Peyer's patch (tissue), 4 donors: ENCODE measurements at regions not wholly inside any gene's neighbourhood (a gene's known extent, or its start where the extent isn't known, plus 50 kb on each side); places are given as distances from the start of the nearest gene placed in this dataset.

Source experiments
- DNase-seq, 3 donors: peaks; one replicate each; pipeline ENCODE4 v3.0.0-alpha.2; 2017 to 2019
- H3K27ac ChIP-seq, 4 donors: fragments of 200-600 bp; sonication (generic); one replicate each; pipeline ENCODE4 v1.5.1; 2016 to 2019
- H3K27me3 ChIP-seq, 2 donors: fragments of 200-600 bp; sonication (generic); one replicate each; pipeline ENCODE4 v1.5.1; 2019
- H3K36me3 ChIP-seq, 3 donors: fragments of 200-600 bp; sonication (generic); one replicate each; pipeline ENCODE4 v1.5.1; 2016 to 2019
- H3K4me1 ChIP-seq, 4 donors: fragments of 200-600 bp; sonication (generic); one replicate each; pipeline ENCODE4 v1.5.1; 2016 to 2019
- H3K4me3 ChIP-seq, 4 donors: fragments of 200-600 bp; sonication (generic); 1 replicate in 3 of 4; 2 replicates in 1 of 4; pipeline ENCODE4 v1.5.1; 2016 to 2019; ENCODE audit warnings: mild to moderate bottlenecking in 1 of 4
- H3K9me3 ChIP-seq, 4 donors: fragments of 200-600 bp; sonication (generic); one replicate each; pipeline ENCODE4 v1.5.1; 2016 to 2019; ENCODE audit warnings: mild to moderate bottlenecking in 1 of 4
- CTCF ChIP-seq, 6 experiments: fragments of 450-650 bp in 4 of 6; fragments of 200-600 bp in 2 of 6; sonication (generic) in 1 of 6; IDR thresholded peaks; one replicate each; pipeline ENCODE4 v1.5.1; 2017 to 2019; ENCODE audit warnings: antibody characterized with exemption in 6 of 6, mild to moderate bottlenecking in 3 of 6, moderate library complexity in 1 of 6
- POLR2A ChIP-seq, 2 donors: fragments of 450-650 bp; IDR thresholded peaks; one replicate each; pipeline ENCODE4 v1.5.1; 2017; ENCODE audit warnings: antibody characterized with exemption in 2 of 2, mild to moderate bottlenecking in 2 of 2, moderate library complexity in 2 of 2

- DNase-seq = no peak
- H3K4me3 ChIP-seq = no peak overlapping the region
- H3K4me1 ChIP-seq = no peaks in the 10 kb centered on the region
- no peak overlapping the region for H3K27ac ChIP-seq
- no peaks in the 10 kb centered on the region for H3K36me3 ChIP-seq
- TF ChIP-seq CTCF (IDR thresholded peaks at IDR 0.05) (no peak), POLR2A (IDR thresholded peaks at IDR 0.05) (no peak)
- H3K9me3 ChIP-seq = peaks cover 0 to 3% (median 0%) of the 10 kb centered on the region in 4 donors
- no peaks in the 10 kb centered on the region for H3K27me3 ChIP-seq
Observed at GRCh38 chr12:30023186-30023585, 239.4 kb upstream of the TMTC1 start.

GRCh38 chr12:30021051-30021833 is 237.5 kb upstream of the TMTC1 start:
- DNase-seq = no peak
- TF ChIP-seq CTCF (IDR thresholded peaks at IDR 0.05) (no peak), POLR2A (IDR thresholded peaks at IDR 0.05) (no peak)
- Histone ChIP-seq H3K27ac (no peak overlapping the region), H3K36me3 (no peaks in the 10 kb centered on the region), H3K4me3 (no peak overlapping the region), H3K9me3 (no peaks in the 10 kb centered on the region), H3K4me1 (no peaks in the 10 kb centered on the region), H3K27me3 (no peaks in the 10 kb centered on the region)

- TF ChIP-seq CTCF (IDR thresholded peaks at IDR 0.05) (no peak), POLR2A (IDR thresholded peaks at IDR 0.05) (no peak)
- Histone ChIP-seq H3K36me3 (no peaks in the 10 kb centered on the region), H3K27ac (no peak overlapping the region), H3K4me1 (no peaks in the 10 kb centered on the region), H3K4me3 (no peak overlapping the region), H3K9me3 (no peaks in the 10 kb centered on the region), H3K27me3 (no peaks in the 10 kb centered on the region)
- no peak for DNase-seq
Observed at GRCh38 chr12:30019366-30020140, 235.8 kb upstream of the TMTC1 start.

GRCh38 chr12:30016540-30017055 is 232.9 kb upstream of the TMTC1 start:
- no peak overlapping the region for H3K4me3 ChIP-seq
- no peak for TF ChIP-seq POLR2A (IDR thresholded peaks at IDR 0.05)
- TF ChIP-seq CTCF (IDR thresholded peaks at IDR 0.05) = no peak

GRCh38 chr12:30015631-30016337 is 232.0 kb upstream of the TMTC1 start:
- TF ChIP-seq CTCF (IDR thresholded peaks at IDR 0.05) = no peak
- Histone ChIP-seq H3K36me3 (no peaks in the 10 kb centered on the region), H3K4me3 (no peak overlapping the region), H3K4me1 (no peaks in the 10 kb centered on the region), H3K27me3 (no peaks in the 10 kb centered on the region), H3K27ac (no peak overlapping the region), H3K9me3 (no peaks in the 10 kb centered on the region)
- DNase-seq = no peak

More at GRCh38 chr12:30016540-30017055, 232.9 kb upstream of the TMTC1 start:
- Histone ChIP-seq H3K27ac (no peak overlapping the region), H3K36me3 (no peaks in the 10 kb centered on the region), H3K9me3 (no peaks in the 10 kb centered on the region), H3K27me3 (no peaks in the 10 kb centered on the region), H3K4me1 (no peaks in the 10 kb centered on the region)
- DNase-seq = no peak
